ENCODE measurements at regions not wholly inside any gene's neighbourhood (a gene's known extent, or its start where the extent isn't known, plus 50 kb on each side); places are given as distances from the start of the nearest gene placed in this dataset.

DNA sequence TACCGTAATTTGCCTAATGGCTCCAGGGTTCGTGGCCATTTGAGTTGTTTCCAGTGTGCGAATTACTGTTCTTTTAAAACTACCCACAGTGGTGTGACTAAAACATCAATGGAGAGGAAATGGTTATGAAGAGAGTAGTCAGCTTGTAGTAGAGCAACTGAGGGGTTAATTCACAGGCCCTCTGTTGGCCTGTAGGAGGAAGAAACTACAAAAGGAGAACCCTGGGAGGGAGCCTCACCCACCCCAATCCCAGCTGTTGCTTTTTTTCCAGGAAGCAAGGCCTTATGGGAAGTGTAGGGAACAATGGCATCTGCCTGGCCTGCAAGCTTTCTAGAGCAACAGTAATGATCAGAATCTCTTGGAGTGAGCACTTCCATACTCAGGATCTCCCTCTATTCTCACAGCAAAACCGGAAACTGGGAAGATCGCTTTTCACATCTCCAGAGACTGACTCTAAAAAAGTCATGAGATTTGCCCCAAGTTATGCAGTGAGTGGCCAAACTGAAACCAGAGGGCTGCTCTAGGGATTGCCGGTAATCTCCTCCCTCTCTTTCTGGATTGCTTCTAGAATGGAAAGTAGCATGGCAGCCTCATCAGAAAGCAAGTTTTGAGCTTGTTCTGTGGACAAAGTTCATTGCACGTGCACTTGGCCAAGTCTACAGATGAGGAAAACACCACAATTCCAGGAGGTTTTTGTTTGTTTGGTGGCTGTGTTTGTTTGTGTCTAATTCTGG lies 125.3 kb upstream of the PWP1 start:
- no peaks in the 10 kb centered on the region for H3K9me3 ChIP-seq (ENCODE audit: insufficient read depth, low read length)
- H2AFZ ChIP-seq (ENCODE audit: low read depth, low read length, severe bottlenecking): no peak overlapping the region
- H3K27ac ChIP-seq (ENCODE audit: low read depth, low read length): no peak overlapping the region

DNA sequence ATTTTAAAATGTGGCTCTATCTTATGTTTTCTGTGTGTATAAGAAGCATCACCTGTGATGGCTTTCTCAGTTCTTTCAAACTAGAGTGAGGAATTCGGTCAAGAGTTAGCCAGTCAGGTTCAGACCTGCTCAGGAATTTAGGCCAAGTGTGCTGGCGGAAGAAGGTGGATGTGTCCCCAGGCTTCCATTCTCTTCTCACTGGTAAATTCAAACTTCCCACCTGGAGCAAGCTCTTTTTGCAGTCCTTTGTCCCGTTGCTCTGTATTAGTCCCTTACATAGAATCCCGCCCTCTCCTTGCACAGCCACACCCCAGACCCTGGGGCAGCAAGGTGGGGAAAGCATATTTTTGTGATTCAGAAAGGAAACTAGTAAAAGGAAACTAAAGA lies 124.7 kb upstream of the PWP1 start:
- no peak for TF ChIP-seq EZH2phosphoT487 (conservative IDR thresholded peaks at IDR 0.05; ENCODE audit: low read length)
- TF ChIP-seq, protein P1, sequence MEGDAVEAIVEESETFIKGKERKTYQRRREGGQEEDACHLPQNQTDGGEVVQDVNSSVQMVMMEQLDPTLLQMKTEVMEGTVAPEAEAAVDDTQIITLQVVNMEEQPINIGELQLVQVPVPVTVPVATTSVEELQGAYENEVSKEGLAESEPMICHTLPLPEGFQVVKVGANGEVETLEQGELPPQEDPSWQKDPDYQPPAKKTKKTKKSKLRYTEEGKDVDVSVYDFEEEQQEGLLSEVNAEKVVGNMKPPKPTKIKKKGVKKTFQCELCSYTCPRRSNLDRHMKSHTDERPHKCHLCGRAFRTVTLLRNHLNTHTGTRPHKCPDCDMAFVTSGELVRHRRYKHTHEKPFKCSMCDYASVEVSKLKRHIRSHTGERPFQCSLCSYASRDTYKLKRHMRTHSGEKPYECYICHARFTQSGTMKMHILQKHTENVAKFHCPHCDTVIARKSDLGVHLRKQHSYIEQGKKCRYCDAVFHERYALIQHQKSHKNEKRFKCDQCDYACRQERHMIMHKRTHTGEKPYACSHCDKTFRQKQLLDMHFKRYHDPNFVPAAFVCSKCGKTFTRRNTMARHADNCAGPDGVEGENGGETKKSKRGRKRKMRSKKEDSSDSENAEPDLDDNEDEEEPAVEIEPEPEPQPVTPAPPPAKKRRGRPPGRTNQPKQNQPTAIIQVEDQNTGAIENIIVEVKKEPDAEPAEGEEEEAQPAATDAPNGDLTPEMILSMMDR (IDR thresholded peaks at IDR 0.05; ENCODE audit: insufficient read depth, low read length, poor library complexity, severe bottlenecking): no peak

More for the DNA sequence above, 125.3 kb upstream of the PWP1 start:
- Histone ChIP-seq H3F3A (ENCODE audit: insufficient read depth) (no peaks in the 10 kb centered on the region), H4K20me1 (ENCODE audit: low read depth, low read length) (no peaks in the 10 kb centered on the region), H3K36me3 (ENCODE audit: low read length) (no peaks in the 10 kb centered on the region), H3K9me2 (replicated peaks; ENCODE audit: insufficient read depth, low read length) (no peaks in the 10 kb centered on the region), H3K27me3 (ENCODE audit: low read length) (no peaks in the 10 kb centered on the region), H3K4me2 (ENCODE audit: low read depth, low read length, poor library complexity, severe bottlenecking) (no peak overlapping the region), H3K4me3 (ENCODE audit: insufficient read depth, low read length, poor library complexity, severe bottlenecking) (no peak overlapping the region), H3K79me2 (ENCODE audit: insufficient read depth, low read length) (no peaks in the 10 kb centered on the region), H3K9ac (ENCODE audit: low read length) (no peak overlapping the region)
- TF ChIP-seq, protein P1 (IDR thresholded peaks at IDR 0.05; ENCODE audit: insufficient read depth, low read length, poor library complexity, severe bottlenecking): no peak
- no peak for TF ChIP-seq EZH2phosphoT487 (conservative IDR thresholded peaks at IDR 0.05; ENCODE audit: low read length)

DNA sequence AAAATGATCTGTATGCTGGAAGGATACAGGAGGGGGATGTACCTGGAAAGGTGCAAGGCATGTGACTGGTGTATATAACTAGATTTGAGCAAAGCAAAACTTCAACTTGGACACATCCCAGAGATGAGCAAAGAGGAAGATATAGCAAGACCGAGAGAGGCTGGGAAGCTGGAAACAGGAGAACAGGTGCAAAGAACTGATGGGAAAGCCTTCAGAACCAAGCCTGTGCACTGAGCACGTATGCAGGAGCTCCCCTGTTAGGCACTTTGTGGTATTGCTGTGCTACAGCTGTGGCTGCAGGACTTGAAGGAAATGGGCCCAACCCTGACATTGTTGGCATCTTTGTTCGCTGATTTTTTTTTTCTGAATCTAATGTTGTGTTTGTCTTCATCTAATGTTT lies 120.7 kb upstream of the PWP1 start:
- TF ChIP-seq EZH2phosphoT487 (conservative IDR thresholded peaks at IDR 0.05; ENCODE audit: low read length): no peak
- TF ChIP-seq, protein P1 (IDR thresholded peaks at IDR 0.05; ENCODE audit: insufficient read depth, low read length, poor library complexity, severe bottlenecking): no peak
- H3F3A ChIP-seq (ENCODE audit: insufficient read depth): no peaks in the 10 kb centered on the region
- H3K4me3 ChIP-seq (ENCODE audit: insufficient read depth, low read length, poor library complexity, severe bottlenecking): no peak overlapping the region
- no peak overlapping the region for H3K9ac ChIP-seq (ENCODE audit: low read length)
- H3K79me2 ChIP-seq (ENCODE audit: insufficient read depth, low read length): no peaks in the 10 kb centered on the region
- H3K36me3 ChIP-seq (ENCODE audit: low read length): no peaks in the 10 kb centered on the region
- H2AFZ ChIP-seq (ENCODE audit: low read depth, low read length, severe bottlenecking): no peak overlapping the region
- H3K9me2 ChIP-seq (replicated peaks; ENCODE audit: insufficient read depth, low read length): no peaks in the 10 kb centered on the region
- H3K27ac ChIP-seq (ENCODE audit: low read depth, low read length): no peak overlapping the region
- H3K9me3 ChIP-seq (ENCODE audit: insufficient read depth, low read length): no peaks in the 10 kb centered on the region
- H3K4me2 ChIP-seq (ENCODE audit: low read depth, low read length, poor library complexity, severe bottlenecking): no peak overlapping the region
- no peaks in the 10 kb centered on the region for H3K27me3 ChIP-seq (ENCODE audit: low read length)
- H4K20me1 ChIP-seq (ENCODE audit: low read depth, low read length): no peaks in the 10 kb centered on the region

More for the DNA sequence above, 124.7 kb upstream of the PWP1 start:
- Histone ChIP-seq H3K9ac (ENCODE audit: low read length) (no peak overlapping the region), H3K27me3 (ENCODE audit: low read length) (no peaks in the 10 kb centered on the region), H3K36me3 (ENCODE audit: low read length) (no peaks in the 10 kb centered on the region), H3K79me2 (ENCODE audit: insufficient read depth, low read length) (no peaks in the 10 kb centered on the region), H3K27ac (ENCODE audit: low read depth, low read length) (no peak overlapping the region), H3F3A (ENCODE audit: insufficient read depth) (no peaks in the 10 kb centered on the region), H2AFZ (ENCODE audit: low read depth, low read length, severe bottlenecking) (no peak overlapping the region), H3K4me2 (ENCODE audit: low read depth, low read length, poor library complexity, severe bottlenecking) (no peak overlapping the region), H3K4me3 (ENCODE audit: insufficient read depth, low read length, poor library complexity, severe bottlenecking) (no peak overlapping the region), H3K9me3 (ENCODE audit: insufficient read depth, low read length) (no peaks in the 10 kb centered on the region), H3K9me2 (replicated peaks; ENCODE audit: insufficient read depth, low read length) (no peaks in the 10 kb centered on the region), H4K20me1 (ENCODE audit: low read depth, low read length) (no peaks in the 10 kb centered on the region)

Data from SU-DHL-6 (cell line).